Kidney (tissue), 13 donors: ENCODE measurements at regions not wholly inside any gene's neighbourhood (a gene's known extent, or its start where the extent isn't known, plus 50 kb on each side); places are given as distances from the start of the nearest gene placed in this dataset.

Source experiments
- DNase-seq, 5 donors: peaks; one replicate each; pipeline ENCODE4 v3.0.0-alpha.2; 2013 to 2020
- FAIRE-seq: peaks from 2 replicates; lab custom pipeline; 2012; peaks lifted over from hg19 to GRCh38; lab: Jason Lieb, UNC
- H3K27ac ChIP-seq, 2 donors: one replicate each; pipeline ENCODE4 v1.7.0; 2013; ENCODE audit warnings: low read depth in 2 of 2, low read length in 2 of 2, inconsistent platforms in 1 of 2
- H3K27me3 ChIP-seq: one replicate; pipeline ENCODE4 v1.7.1; 2013; ENCODE audit warnings: low read length, inconsistent platforms; ENCODE audit not compliant: control insufficient read depth, insufficient read depth
- H3K36me3 ChIP-seq, 3 donors: one replicate each; pipeline versions ENCODE4 v1.7.0 to v1.7.1; 2013; ENCODE audit warnings: low read length in 3 of 3, control low read depth in 1 of 3, inconsistent platforms in 1 of 3; ENCODE audit not compliant: insufficient read depth in 3 of 3, control insufficient read depth in 2 of 3
- H3K4me1 ChIP-seq, 3 donors: one replicate each; pipeline versions ENCODE4 v1.7.0 to v1.7.1; 2013; ENCODE audit warnings: low read length in 3 of 3, inconsistent platforms in 1 of 3, low read depth in 1 of 3; ENCODE audit not compliant: control insufficient read depth in 2 of 3, insufficient read depth in 2 of 3
- H3K4me3 ChIP-seq, 3 donors: one replicate each; pipeline versions ENCODE4 v1.7.0 to v1.8.1; 2013; ENCODE audit warnings: low read length in 3 of 3, control low read depth in 1 of 3, inconsistent platforms in 1 of 3
- H3K9ac ChIP-seq, 3 donors: one replicate each; pipeline versions ENCODE4 v1.7.0 to v1.7.1; 2013; ENCODE audit warnings: low read length in 3 of 3, control low read depth in 1 of 3, inconsistent platforms in 1 of 3
- H3K9me3 ChIP-seq, 3 donors: one replicate each; pipeline versions ENCODE4 v1.7.0 to v1.7.1; 2013; ENCODE audit warnings: low read length in 3 of 3, control low read depth in 1 of 3, inconsistent platforms in 1 of 3; ENCODE audit not compliant: control insufficient read depth in 2 of 3, insufficient read depth in 1 of 3
- intact Hi-C: fragments of 100-400 bp; cut with DNase I; formaldehyde crosslinking; loops from one replicate; pipeline ENCODE4 v1.11.1; 2022
- TF ChIP-seq, protein P1 (sequence below): IDR thresholded peaks from 3 replicates; pipeline ENCODE4 v1.5.1; 2012; ENCODE audit warnings: mild to moderate bottlenecking, moderate library complexity, borderline replicate concordance; ENCODE audit not compliant: insufficient read depth; ENCODE audit errors: extremely low read depth
- donor health status: control.
- donor health status: control.
- donor health status: control.
- donor health status: control.
- donor health status: control.
- donor health status: DM: yes; HTN: yes; CAD: no.
- donor health status: Normal renal cell carcinoma (clear cell type).

DNA sequence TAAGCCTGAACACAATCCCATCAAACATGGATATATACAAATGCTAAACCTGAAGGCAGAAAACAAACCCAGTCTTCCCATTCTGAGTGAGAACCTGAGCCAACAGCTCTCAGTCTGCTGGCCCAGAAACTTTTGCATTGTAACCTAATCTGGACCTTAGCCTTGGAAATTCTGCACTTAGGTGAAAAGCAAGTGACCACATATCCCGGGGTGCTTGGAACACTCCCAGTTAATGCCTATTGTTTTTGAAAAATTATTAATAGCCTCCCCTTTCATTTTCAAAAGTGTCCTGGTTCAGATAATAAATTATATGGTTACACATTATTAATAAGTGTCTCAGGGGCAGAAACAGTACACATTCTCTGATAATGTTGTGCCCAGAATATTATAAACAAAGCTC is 228.3 kb upstream of the TARS1 start:
- Histone ChIP-seq H3K36me3 (no peaks in the 10 kb centered on the region), H3K27ac (no peak overlapping the region), H3K27me3 (no peaks in the 10 kb centered on the region), H3K4me1 (peaks cover 0 to 2% (median 0%) of the 10 kb centered on the region in 3 donors), H3K9me3 (no peaks in the 10 kb centered on the region), H3K4me3 (no peak overlapping the region), H3K9ac (no peak overlapping the region)
- TF ChIP-seq, protein P1, sequence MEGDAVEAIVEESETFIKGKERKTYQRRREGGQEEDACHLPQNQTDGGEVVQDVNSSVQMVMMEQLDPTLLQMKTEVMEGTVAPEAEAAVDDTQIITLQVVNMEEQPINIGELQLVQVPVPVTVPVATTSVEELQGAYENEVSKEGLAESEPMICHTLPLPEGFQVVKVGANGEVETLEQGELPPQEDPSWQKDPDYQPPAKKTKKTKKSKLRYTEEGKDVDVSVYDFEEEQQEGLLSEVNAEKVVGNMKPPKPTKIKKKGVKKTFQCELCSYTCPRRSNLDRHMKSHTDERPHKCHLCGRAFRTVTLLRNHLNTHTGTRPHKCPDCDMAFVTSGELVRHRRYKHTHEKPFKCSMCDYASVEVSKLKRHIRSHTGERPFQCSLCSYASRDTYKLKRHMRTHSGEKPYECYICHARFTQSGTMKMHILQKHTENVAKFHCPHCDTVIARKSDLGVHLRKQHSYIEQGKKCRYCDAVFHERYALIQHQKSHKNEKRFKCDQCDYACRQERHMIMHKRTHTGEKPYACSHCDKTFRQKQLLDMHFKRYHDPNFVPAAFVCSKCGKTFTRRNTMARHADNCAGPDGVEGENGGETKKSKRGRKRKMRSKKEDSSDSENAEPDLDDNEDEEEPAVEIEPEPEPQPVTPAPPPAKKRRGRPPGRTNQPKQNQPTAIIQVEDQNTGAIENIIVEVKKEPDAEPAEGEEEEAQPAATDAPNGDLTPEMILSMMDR: no peak
- intact Hi-C loops: no loop called here
- FAIRE-seq (no peak), DNase-seq (no peak)

DNA sequence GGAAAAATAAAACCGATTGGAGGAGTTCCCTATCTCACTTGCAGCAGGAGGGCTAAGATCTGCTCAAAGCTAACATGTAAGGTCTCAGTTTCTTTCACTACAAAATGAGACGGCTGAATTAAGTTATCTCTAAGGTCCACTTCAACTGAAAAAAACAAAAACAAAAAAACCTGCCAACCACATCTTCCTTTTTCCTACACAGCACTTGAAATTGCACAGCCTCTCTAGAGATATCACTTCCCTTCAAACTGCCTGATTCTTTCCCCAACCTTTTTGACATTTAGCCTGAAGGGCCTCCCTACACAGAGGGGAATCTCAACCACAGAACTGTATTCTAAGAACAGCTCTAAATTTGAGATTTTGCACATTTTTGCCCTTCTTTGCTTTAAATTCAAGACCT is 227.9 kb upstream of the TARS1 start:
- Histone ChIP-seq H3K4me3 (no peak overlapping the region), H3K9ac (no peak overlapping the region), H3K36me3 (no peaks in the 10 kb centered on the region), H3K4me1 (peaks cover 0 to 2% (median 0%) of the 10 kb centered on the region in 3 donors), H3K9me3 (no peaks in the 10 kb centered on the region), H3K27ac (no peak overlapping the region), H3K27me3 (no peaks in the 10 kb centered on the region)
- DNase-seq (no peak), FAIRE-seq (no peak)
- intact Hi-C loops: no loop called here
- TF ChIP-seq, protein P1: no peak

DNA sequence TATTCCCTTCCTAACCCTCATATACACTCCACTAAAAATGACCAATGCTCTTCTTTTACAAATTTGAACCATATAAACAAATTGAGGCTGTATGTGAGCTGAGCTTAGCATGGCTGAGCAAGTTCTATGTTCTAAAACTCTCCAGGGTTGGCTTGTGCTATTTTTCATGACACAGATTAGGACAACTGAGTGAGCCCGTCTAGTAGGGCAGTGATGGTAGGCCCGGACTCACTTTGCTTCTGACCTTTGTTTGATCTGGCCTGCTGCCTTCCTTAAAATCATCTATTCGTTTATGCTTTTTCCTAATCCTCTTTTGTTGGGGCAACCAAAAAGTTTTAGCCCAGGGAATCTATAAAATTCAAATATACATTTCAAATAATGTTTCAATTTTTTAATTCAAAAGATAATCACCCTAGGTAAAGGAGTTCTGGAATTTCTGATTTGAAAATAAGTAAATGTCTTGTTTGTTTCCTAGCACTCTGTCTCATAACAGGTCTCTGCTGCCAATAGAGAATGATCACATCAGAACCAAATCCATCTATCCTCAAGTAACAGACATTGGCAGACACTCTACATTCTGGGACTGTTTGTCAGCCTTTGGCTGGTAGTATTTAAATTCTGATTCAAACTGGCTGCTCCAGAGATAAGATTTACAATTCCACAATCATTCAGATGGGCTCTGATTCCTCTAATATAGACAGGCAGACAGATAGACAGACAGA is 217.0 kb upstream of the TARS1 start:
- Histone ChIP-seq H3K36me3 (no peaks in the 10 kb centered on the region), H3K9me3 (peaks cover 0 to 4% (median 0%) of the 10 kb centered on the region in 3 donors), H3K27ac (no peak overlapping the region), H3K4me3 (no peak overlapping the region), H3K4me1 (no peaks in the 10 kb centered on the region), H3K9ac (no peak overlapping the region), H3K27me3 (no peaks in the 10 kb centered on the region)
- DNase-seq (no peak), FAIRE-seq (no peak)
- intact Hi-C loops: no loop called here
- TF ChIP-seq, protein P1: no peak
